ENCODE measurements at regions not wholly inside any gene's neighbourhood (a gene's known extent, or its start where the extent isn't known, plus 50 kb on each side); places are given as distances from the start of the nearest gene placed in this dataset.

GRCh38 chr3:70120357-70120966 lies 120.9 kb downstream of the SAMMSON start:
- in situ Hi-C loops (cut with HindIII; ENCODE audit: low sequenced_read_pairs): no loop called here

GRCh38 chr3:70127192-70127591 lies 127.7 kb downstream of the SAMMSON start:
- DNase-seq (ENCODE audit: low spot score): no peak
- in situ Hi-C loops (cut with HindIII; ENCODE audit: low sequenced_read_pairs): no loop called here

More at GRCh38 chr3:70120357-70120966, 120.9 kb downstream of the SAMMSON start:
- peak; percentile 24 for DNase-seq (ENCODE audit: low spot score)

- DNase-seq (ENCODE audit: low spot score): no peak
- in situ Hi-C loops (cut with HindIII; ENCODE audit: low sequenced_read_pairs): no loop called here
These were observed 137.8 kb downstream of the SAMMSON start for GRCh38 chr3:70137366-70137765.

GRCh38 chr3:70138606-70139005 lies 139.1 kb downstream of the SAMMSON start:
- in situ Hi-C loops (cut with HindIII; ENCODE audit: low sequenced_read_pairs): no loop called here
- no peak for DNase-seq (ENCODE audit: low spot score)

Measured in G401 (cell line).